Keratinocyte (primary cell): ENCODE measurements at regions not wholly inside any gene's neighbourhood (a gene's known extent, or its start where the extent isn't known, plus 50 kb on each side); places are given as distances from the start of the nearest gene placed in this dataset.

Source experiments
- DNase-seq: peaks from one replicate; pipeline ENCODE4 v3.0.0-alpha.2; 2011; ENCODE audit warnings: low read depth, missing footprints, low spot score
- FAIRE-seq: peaks from 2 replicates; lab custom pipeline; 2011; peaks lifted over from hg19 to GRCh38; lab: Jason Lieb, UNC
- H2AFZ ChIP-seq: 2 replicates; pipeline ENCODE4 v1.6.0; 2012; ENCODE audit warnings: low read length, control low read depth, inconsistent platforms; ENCODE audit not compliant: control insufficient read depth
- H3K27ac ChIP-seq: 2 replicates; pipeline ENCODE4 v1.5.1; 2011; ENCODE audit warnings: low read length; ENCODE audit not compliant: control insufficient read depth, insufficient read depth
- H3K27me3 ChIP-seq: 3 replicates; pipeline ENCODE4 v1.6.0; 2011; ENCODE audit warnings: low read length; ENCODE audit not compliant: control insufficient read depth, insufficient read depth; ENCODE audit errors: extremely low read depth
- H3K36me3 ChIP-seq, 2 experiments: 2 replicates in 1 of 2; 3 replicates in 1 of 2; pipeline ENCODE4 v1.5.1; 2011; ENCODE audit warnings: low read length in 2 of 2, mild to moderate bottlenecking in 1 of 2; ENCODE audit not compliant: control insufficient read depth in 2 of 2, insufficient read depth in 2 of 2; ENCODE audit errors: extremely low read depth in 1 of 2
- H3K4me1 ChIP-seq: 3 replicates; pipeline ENCODE4 v1.5.1; 2011; ENCODE audit warnings: low read length; ENCODE audit not compliant: control insufficient read depth, insufficient read depth; ENCODE audit errors: extremely low read depth
- H3K4me2 ChIP-seq: 3 replicates; pipeline ENCODE4 v1.6.0; 2011; ENCODE audit warnings: low read depth, low read length; ENCODE audit not compliant: control insufficient read depth, insufficient read depth; ENCODE audit errors: extremely low read depth
- H3K4me3 ChIP-seq, 3 experiments: fragments of 200-600 bp in 1 of 3; sonication (generic) in 1 of 3; 2 replicates in 2 of 3; 3 replicates in 1 of 3; pipeline ENCODE4 v1.5.1; 2011 to 2016; ENCODE audit warnings: low read length in 3 of 3, mild to moderate bottlenecking in 3 of 3, control low read depth in 2 of 3, inconsistent platforms in 1 of 3, low read depth in 1 of 3, mixed read lengths in 1 of 3, mixed run types in 1 of 3, moderate library complexity in 1 of 3; ENCODE audit not compliant: control insufficient read depth in 2 of 3, insufficient read depth in 2 of 3; ENCODE audit errors: extremely low read depth in 1 of 3
- H3K79me2 ChIP-seq: 2 replicates; pipeline ENCODE4 v1.6.0; 2012; ENCODE audit warnings: low read length; ENCODE audit not compliant: control insufficient read depth, insufficient read depth
- H3K9ac ChIP-seq: 3 replicates; pipeline ENCODE4 v1.6.0; 2011; ENCODE audit warnings: low read length; ENCODE audit not compliant: control insufficient read depth, insufficient read depth; ENCODE audit errors: extremely low read depth
- H3K9me1 ChIP-seq: 3 replicates; pipeline ENCODE4 v1.6.0; 2011; ENCODE audit warnings: low read length; ENCODE audit not compliant: control insufficient read depth, insufficient read depth; ENCODE audit errors: extremely low read depth
- H3K9me3 ChIP-seq: 2 replicates; pipeline ENCODE4 v1.5.1; 2012; ENCODE audit warnings: low read depth, low read length; ENCODE audit not compliant: control insufficient read depth
- H4K20me1 ChIP-seq: 3 replicates; pipeline ENCODE4 v1.6.0; 2011; ENCODE audit warnings: low read length; ENCODE audit not compliant: control insufficient read depth, insufficient read depth; ENCODE audit errors: extremely low read depth
- CTCF ChIP-seq, 3 experiments: IDR thresholded peaks in 1 of 3; conservative IDR thresholded peaks in 1 of 3; optimal IDR thresholded peaks in 1 of 3; 2 replicates in 2 of 3; 3 replicates in 1 of 3; pipeline versions ENCODE3 to v1.5.1; 2011; ENCODE audit warnings: low read length in 3 of 3, mild to moderate bottlenecking in 3 of 3, moderate library complexity in 2 of 3, control low read depth in 1 of 3, inconsistent platforms in 1 of 3; ENCODE audit not compliant: insufficient read depth in 2 of 3; ENCODE audit errors: extremely low read depth in 1 of 3
- EZH2 ChIP-seq: IDR thresholded peaks from one replicate; pipeline ENCODE4 v1.6.1; 2012; ENCODE audit warnings: inconsistent platforms, mild to moderate bottlenecking, low read length, moderate library complexity
- dilution Hi-C: fragments of 300-500 bp; cut with MboI; formaldehyde crosslinking; loops from one replicate; pipeline ENCODE4 v1.7.0; 2020; ENCODE audit warnings: low sequenced_read_pairs; ENCODE audit not compliant: extremely low pct_ligation_motif_present

GRCh38 chr18:47528343-47528742, 276.9 kb upstream of the SKOR2 start:
- no peak for FAIRE-seq
- TF ChIP-seq EZH2 = no peak
- dilution Hi-C loops = no loop called here

GRCh38 chr18:47526147-47526546, 274.7 kb upstream of the SKOR2 start:
- H3K4me2 ChIP-seq = no peak overlapping the region
- FAIRE-seq = no peak
- no peak overlapping the region for H3K9ac ChIP-seq
- no peaks in the 10 kb centered on the region for H3K36me3 ChIP-seq
- TF ChIP-seq EZH2 (no peak), CTCF (optimal IDR thresholded peaks at IDR 0.05 in 1 of 3, IDR thresholded peaks at IDR 0.05 in 1 of 3, conservative IDR thresholded peaks at IDR 0.05 in 1 of 3; ENCODE audit: extremely low read depth in 1 of 3, insufficient read depth in 2 of 3, low read length in 3 of 3) (no peak)
- H3K4me1 ChIP-seq = no peaks in the 10 kb centered on the region
- DNase-seq = no peak
- H3K27me3 ChIP-seq = no peaks in the 10 kb centered on the region
- H3K9me3 ChIP-seq = no peaks in the 10 kb centered on the region
- no peak overlapping the region for H3K4me3 ChIP-seq
- no peak overlapping the region for H3K27ac ChIP-seq
- H2AFZ ChIP-seq = no peak overlapping the region
- no peaks in the 10 kb centered on the region for H3K9me1 ChIP-seq
- no peaks in the 10 kb centered on the region for H4K20me1 ChIP-seq
- dilution Hi-C loops = no loop called here
- H3K79me2 ChIP-seq = no peaks in the 10 kb centered on the region

More at GRCh38 chr18:47528343-47528742, 276.9 kb upstream of the SKOR2 start:
- DNase-seq = no peak
- no peak overlapping the region for H3K27ac ChIP-seq
- H2AFZ ChIP-seq = no peak overlapping the region
- no peaks in the 10 kb centered on the region for H3K4me1 ChIP-seq
- no peaks in the 10 kb centered on the region for H4K20me1 ChIP-seq
- no peaks in the 10 kb centered on the region for H3K9me1 ChIP-seq
- no peaks in the 10 kb centered on the region for H3K79me2 ChIP-seq
- no peak overlapping the region for H3K4me3 ChIP-seq
- H3K9ac ChIP-seq = no peak overlapping the region
- H3K27me3 ChIP-seq = peaks cover 5% of the 10 kb centered on the region
- no peaks in the 10 kb centered on the region for H3K9me3 ChIP-seq
- no peaks in the 10 kb centered on the region for H3K36me3 ChIP-seq
- H3K4me2 ChIP-seq = no peak overlapping the region

DNA sequence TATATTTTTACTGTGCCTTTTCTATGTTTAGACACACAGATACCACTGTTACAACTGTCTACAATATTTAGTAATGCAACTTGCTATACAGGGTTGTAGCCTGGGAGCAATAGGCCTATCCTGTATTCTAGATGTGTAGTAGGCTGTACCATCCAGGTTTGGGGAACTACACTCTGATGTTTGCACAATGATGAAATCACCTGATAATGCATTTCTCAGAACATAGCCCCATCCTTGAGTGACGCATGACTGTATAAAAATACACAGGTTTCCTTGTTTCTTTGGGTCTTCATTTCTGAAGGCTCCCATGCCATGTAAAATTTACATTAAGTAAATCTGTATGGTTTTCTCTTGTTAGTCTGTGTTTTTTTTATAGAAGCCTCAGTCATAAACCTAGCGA, 270.9 kb upstream of the SKOR2 start:
- H3K4me3 ChIP-seq = no peak overlapping the region
- no peak overlapping the region for H2AFZ ChIP-seq
- H4K20me1 ChIP-seq = no peaks in the 10 kb centered on the region
- DNase-seq = no peak
- no peak for FAIRE-seq
- no peaks in the 10 kb centered on the region for H3K9me1 ChIP-seq
- no peak overlapping the region for H3K9ac ChIP-seq
- no peaks in the 10 kb centered on the region for H3K79me2 ChIP-seq
- dilution Hi-C loops = no loop called here
- no peak overlapping the region for H3K27ac ChIP-seq
- no peaks in the 10 kb centered on the region for H3K4me1 ChIP-seq
- TF ChIP-seq CTCF (optimal IDR thresholded peaks at IDR 0.05 in 1 of 3, IDR thresholded peaks at IDR 0.05 in 1 of 3, conservative IDR thresholded peaks at IDR 0.05 in 1 of 3; ENCODE audit: extremely low read depth in 1 of 3, insufficient read depth in 2 of 3, low read length in 3 of 3) (no peak), EZH2 (no peak)
- no peaks in the 10 kb centered on the region for H3K27me3 ChIP-seq
- no peaks in the 10 kb centered on the region for H3K9me3 ChIP-seq
- no peak overlapping the region for H3K4me2 ChIP-seq
- no peaks in the 10 kb centered on the region for H3K36me3 ChIP-seq
